Prostate gland (tissue), 2 donors: ENCODE measurements at regions not wholly inside any gene's neighbourhood (a gene's known extent, or its start where the extent isn't known, plus 50 kb on each side); places are given as distances from the start of the nearest gene placed in this dataset.

Experiments
- CTCF ChIP-seq, 4 experiments: fragments of 200-600 bp in 2 of 4; fragments of 450-650 bp in 2 of 4; sonication (generic) in 2 of 4; IDR thresholded peaks; 1 replicate in 3 of 4; 2 replicates in 1 of 4; pipeline ENCODE4 v1.5.1; 2016 to 2019; ENCODE audit warnings: antibody characterized with exemption in 4 of 4, mild to moderate bottlenecking in 2 of 4, moderate library complexity in 2 of 4
- POLR2A ChIP-seq: fragments of 450-650 bp; IDR thresholded peaks from one replicate; pipeline ENCODE4 v1.6.1; 2016; ENCODE audit warnings: antibody characterized with exemption, mild to moderate bottlenecking
- POLR2AphosphoS5 ChIP-seq: sonication (generic); formaldehyde crosslinking; IDR thresholded peaks from one replicate; pipeline ENCODE4 v1.6.1; 2017; ENCODE audit warnings: antibody characterized with exemption

- TF ChIP-seq CTCF (IDR thresholded peaks at IDR 0.05) (no peak), POLR2AphosphoS5 (no peak), POLR2A (no peak)
These were observed 309.1 kb downstream of the SOX4 start for GRCh38 chr6:21902628-21903169.
